ENCODE measurements at regions not wholly inside any gene's neighbourhood (a gene's known extent, or its start where the extent isn't known, plus 50 kb on each side); places are given as distances from the start of the nearest gene placed in this dataset.

DNA sequence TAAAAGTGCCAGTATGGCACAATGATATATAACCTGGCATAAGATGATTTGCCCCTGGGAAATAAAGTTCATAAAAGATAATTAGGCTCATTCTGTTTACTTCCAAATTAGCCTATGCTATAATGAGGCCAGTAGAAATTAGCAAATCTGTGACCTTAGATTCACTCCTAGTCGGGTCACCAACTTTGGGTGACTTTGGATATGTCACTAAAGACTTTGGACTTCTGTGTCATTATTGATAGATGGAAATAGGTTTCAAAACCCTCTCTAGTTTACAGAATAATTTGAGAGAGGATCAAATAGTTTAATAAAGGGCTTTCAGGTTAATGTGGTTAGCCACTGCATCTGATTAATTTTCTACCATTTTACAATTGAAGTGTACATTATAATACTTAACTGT, 1869.3 kb upstream of the FLRT2 start:
- TF ChIP-seq CTCF (IDR thresholded peaks at IDR 0.05) (no peak), POLR2A (IDR thresholded peaks at IDR 0.05) (no peak)
- 88 to 94% (median 88%) methylated on average over 1 of the region's 1 CpG for WGBS, 4 donors
- no peaks in the 10 kb centered on the region for H3K4me1 ChIP-seq (replicated peaks in 1 of 2)
- DNase-seq, result no peak
- no peaks in the 10 kb centered on the region for H3K9me3 ChIP-seq (replicated peaks in 1 of 3)
- no peak overlapping the region for H3K4me3 ChIP-seq
- intact Hi-C loops (cut with DNase I), result no loop called here
- H3K36me3 ChIP-seq (replicated peaks in 1 of 2), result no peaks in the 10 kb centered on the region
- H3K27me3 ChIP-seq, result no peaks in the 10 kb centered on the region
- H3K27ac ChIP-seq, result no peak overlapping the region

DNA sequence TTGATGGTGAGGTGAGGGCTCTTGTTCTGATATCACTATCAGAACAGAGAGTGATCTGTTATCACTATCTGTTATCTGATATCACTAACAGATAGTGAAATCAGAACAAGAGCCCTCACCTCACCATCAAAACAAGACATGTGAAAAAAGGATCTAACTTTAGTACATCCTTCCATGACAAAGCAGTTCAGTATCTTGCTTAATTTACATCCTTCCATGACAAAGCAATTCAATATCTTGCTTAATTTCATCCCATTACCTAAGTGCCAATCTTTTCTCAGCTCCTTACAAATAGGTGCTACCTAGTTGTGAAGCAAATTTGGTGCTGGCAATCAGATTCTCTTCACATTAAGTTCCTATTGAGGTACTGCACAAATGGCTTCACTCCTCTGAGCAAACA, 1865.6 kb upstream of the FLRT2 start:
- Histone ChIP-seq H3K9me3 (replicated peaks in 1 of 3) (no peaks in the 10 kb centered on the region), H3K4me3 (no peak overlapping the region), H3K27ac (no peak overlapping the region), H3K27me3 (no peaks in the 10 kb centered on the region), H3K36me3 (replicated peaks in 1 of 2) (no peaks in the 10 kb centered on the region), H3K4me1 (replicated peaks in 1 of 2) (no peaks in the 10 kb centered on the region)
- no peak for DNase-seq
- intact Hi-C loops (cut with DNase I), result no loop called here
- no peak for TF ChIP-seq CTCF (IDR thresholded peaks at IDR 0.05)
- no peak for TF ChIP-seq POLR2A (IDR thresholded peaks at IDR 0.05)

DNA sequence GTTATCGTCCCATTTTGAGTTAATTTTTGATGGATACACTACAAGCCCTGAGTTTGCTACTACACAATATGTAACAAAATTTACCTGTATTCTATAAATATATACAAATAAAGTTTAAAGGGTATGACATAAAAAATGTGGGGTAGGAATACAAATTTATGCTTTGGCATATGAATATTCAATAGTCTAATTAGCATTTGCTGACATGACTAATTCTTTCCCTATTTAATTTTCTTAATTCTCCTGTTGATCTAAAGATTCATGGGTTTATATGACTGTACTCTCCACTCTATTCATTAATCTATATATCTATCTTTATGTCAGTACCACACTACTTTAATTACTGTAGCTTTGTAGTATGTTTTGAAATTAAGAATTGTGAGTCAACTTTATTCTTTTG, 1840.7 kb upstream of the FLRT2 start:
- no peak overlapping the region for H3K4me3 ChIP-seq
- no peaks in the 10 kb centered on the region for H3K27me3 ChIP-seq
- no peak overlapping the region for H3K27ac ChIP-seq
- no peaks in the 10 kb centered on the region for H3K4me1 ChIP-seq (replicated peaks in 1 of 2)
- no peaks in the 10 kb centered on the region for H3K9me3 ChIP-seq (replicated peaks in 1 of 3)
- intact Hi-C loops (cut with DNase I), result no loop called here
- WGBS, 4 donors, result 88 to 96% (median 92%) methylated on average over 1 of the region's 1 CpG
- TF ChIP-seq CTCF (IDR thresholded peaks at IDR 0.05) (no peak), POLR2A (IDR thresholded peaks at IDR 0.05) (no peak)
- H3K36me3 ChIP-seq (replicated peaks in 1 of 2), result no peaks in the 10 kb centered on the region
- no peak for DNase-seq

GRCh38 chr14:83697099-83697498, 1832.8 kb upstream of the FLRT2 start:
- Histone ChIP-seq H3K27me3 (no peaks in the 10 kb centered on the region), H3K4me3 (no peak overlapping the region), H3K27ac (no peak overlapping the region), H3K9me3 (replicated peaks in 1 of 3) (no peaks in the 10 kb centered on the region), H3K4me1 (replicated peaks in 1 of 2) (no peaks in the 10 kb centered on the region), H3K36me3 (replicated peaks in 1 of 2) (no peaks in the 10 kb centered on the region)
- no peak for DNase-seq
- intact Hi-C loops (cut with DNase I), result no loop called here
- TF ChIP-seq POLR2A (IDR thresholded peaks at IDR 0.05) (no peak), CTCF (IDR thresholded peaks at IDR 0.05) (no peak)
